Endothelial cell (in vitro differentiated cells): ENCODE measurements at regions not wholly inside any gene's neighbourhood (a gene's known extent, or its start where the extent isn't known, plus 50 kb on each side); places are given as distances from the start of the nearest gene placed in this dataset.

Experiments
- DNase-seq: peaks from one replicate; pipeline ENCODE4 v3.0.0; 2021; ENCODE audit warnings: low spot score
- H3K27ac Mint-ChIP-seq: one replicate; pipeline ENCODE4 v1.8.0; 2021; ENCODE audit warnings: mixed read lengths, inconsistent platforms; ENCODE audit not compliant: unreplicated experiment
- H3K27me3 Mint-ChIP-seq: one replicate; pipeline ENCODE4 v1.8.0; 2021; ENCODE audit warnings: mild to moderate bottlenecking, moderate library complexity, mixed read lengths, inconsistent platforms; ENCODE audit not compliant: unreplicated experiment
- H3K36me3 Mint-ChIP-seq: one replicate; pipeline ENCODE4 v1.8.0; 2021; ENCODE audit warnings: mild to moderate bottlenecking, low read depth, mixed read lengths, inconsistent platforms; ENCODE audit not compliant: unreplicated experiment
- H3K4me1 Mint-ChIP-seq: one replicate; pipeline ENCODE4 v1.8.0; 2021; ENCODE audit warnings: mild to moderate bottlenecking, mixed read lengths, inconsistent platforms; ENCODE audit not compliant: unreplicated experiment
- H3K4me3 Mint-ChIP-seq: one replicate; pipeline ENCODE4 v1.8.0; 2021; ENCODE audit warnings: mild to moderate bottlenecking, mixed read lengths, inconsistent platforms; ENCODE audit not compliant: unreplicated experiment
- H3K9me3 Mint-ChIP-seq: one replicate; pipeline ENCODE4 v1.8.0; 2021; ENCODE audit warnings: mixed read lengths, inconsistent platforms; ENCODE audit not compliant: unreplicated experiment
- CTCF ChIP-seq: fragments of 200-600 bp; sonication (generic); IDR thresholded peaks from one replicate; pipeline ENCODE4 v1.5.0; 2021; ENCODE audit warnings: antibody characterized with exemption; ENCODE audit not compliant: unreplicated experiment

GRCh38 chr10:2716596-2716995, 350.8 kb upstream of the PFKP start:
- Mint-ChIP-seq H3K4me1 (no peaks in the 10 kb centered on the region), H3K36me3 (no peaks in the 10 kb centered on the region), H3K4me3 (no peak overlapping the region), H3K27ac (no peak overlapping the region), H3K27me3 (no peaks in the 10 kb centered on the region), H3K9me3 (no peaks in the 10 kb centered on the region)
- no peak for DNase-seq
- TF ChIP-seq CTCF, result no peak

DNA sequence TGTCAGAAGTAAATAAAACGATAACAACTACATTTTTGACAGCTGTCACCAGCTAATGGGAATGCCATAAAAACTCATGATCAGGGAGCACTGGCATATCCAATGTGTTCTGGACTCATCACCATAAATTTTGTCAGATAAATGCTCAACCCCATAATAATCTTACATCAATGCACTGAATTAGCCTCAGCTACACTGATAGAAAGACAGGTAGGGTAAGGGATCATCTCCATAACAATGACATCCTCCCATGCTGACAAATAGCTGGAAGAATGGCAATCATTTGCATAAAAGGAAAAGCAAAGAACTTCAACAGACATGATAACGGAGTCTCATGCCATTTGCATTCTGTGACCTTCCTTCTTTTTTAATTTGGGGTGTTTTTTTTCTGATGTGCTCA, 352.8 kb upstream of the PFKP start:
- Mint-ChIP-seq H3K9me3 (no peaks in the 10 kb centered on the region), H3K36me3 (no peaks in the 10 kb centered on the region), H3K27ac (no peak overlapping the region), H3K4me3 (no peak overlapping the region), H3K27me3 (no peaks in the 10 kb centered on the region), H3K4me1 (no peaks in the 10 kb centered on the region)
- no peak for DNase-seq
- TF ChIP-seq CTCF, result no peak

GRCh38 chr10:2703953-2704352, 363.4 kb upstream of the PFKP start:
- H3K4me1 Mint-ChIP-seq, result no peaks in the 10 kb centered on the region
- no peak overlapping the region for H3K4me3 Mint-ChIP-seq
- no peak for TF ChIP-seq CTCF
- no peaks in the 10 kb centered on the region for H3K27me3 Mint-ChIP-seq
- H3K36me3 Mint-ChIP-seq, result no peaks in the 10 kb centered on the region
- DNase-seq, result no peak
- H3K9me3 Mint-ChIP-seq, result no peaks in the 10 kb centered on the region
- H3K27ac Mint-ChIP-seq, result no peak overlapping the region

GRCh38 chr10:2701802-2702201, 365.5 kb upstream of the PFKP start:
- Mint-ChIP-seq H3K4me1 (peaks cover 3% of the 10 kb centered on the region), H3K4me3 (no peak overlapping the region), H3K27me3 (no peaks in the 10 kb centered on the region), H3K27ac (no peak overlapping the region), H3K9me3 (no peaks in the 10 kb centered on the region), H3K36me3 (no peaks in the 10 kb centered on the region)
- no peak for DNase-seq
- TF ChIP-seq CTCF, result no peak

- Mint-ChIP-seq H3K27ac (no peak overlapping the region), H3K36me3 (no peaks in the 10 kb centered on the region), H3K9me3 (no peaks in the 10 kb centered on the region), H3K27me3 (no peaks in the 10 kb centered on the region), H3K4me1 (peaks cover 3% of the 10 kb centered on the region), H3K4me3 (no peak overlapping the region)
- TF ChIP-seq CTCF, result no peak
- DNase-seq, result no peak
These were observed 366.6 kb upstream of the PFKP start for GRCh38 chr10:2700626-2701305.
